KMS-11 (cell line): ENCODE measurements at regions not wholly inside any gene's neighbourhood (a gene's known extent, or its start where the extent isn't known, plus 50 kb on each side); places are given as distances from the start of the nearest gene placed in this dataset.

Experiments
- H2AFZ ChIP-seq: fragments of 200-600 bp; sonication (generic); 2 replicates; pipeline ENCODE4 v1.6.1; 2016; ENCODE audit warnings: antibody characterized with exemption, mixed run types, low read depth
- H3K27ac ChIP-seq: fragments of 200-600 bp; sonication (generic); 2 replicates; pipeline ENCODE4 v1.6.1; 2016; ENCODE audit warnings: mild to moderate bottlenecking, mixed run types
- H3K27me3 ChIP-seq: fragments of 200-600 bp; sonication (generic); 2 replicates; pipeline ENCODE4 v1.6.1; 2017; ENCODE audit warnings: mild to moderate bottlenecking, low read depth, mixed run types, moderate library complexity; ENCODE audit not compliant: insufficient read depth
- H3K36me3 ChIP-seq: fragments of 200-600 bp; sonication (generic); 2 replicates; pipeline ENCODE4 v1.6.1; 2017; ENCODE audit warnings: mild to moderate bottlenecking, mixed run types; ENCODE audit not compliant: insufficient read depth
- H3K4me1 ChIP-seq: fragments of 200-600 bp; sonication (generic); 2 replicates; pipeline ENCODE4 v1.6.1; 2016; ENCODE audit warnings: mild to moderate bottlenecking, low read depth, mixed run types; ENCODE audit not compliant: poor library complexity, severe bottlenecking
- H3K4me2 ChIP-seq: fragments of 200-600 bp; sonication (generic); 2 replicates; pipeline ENCODE4 v1.7.0; 2016; ENCODE audit warnings: mild to moderate bottlenecking, mixed run types
- H3K4me3 ChIP-seq: fragments of 200-600 bp; sonication (generic); IDR thresholded peaks from 2 replicates; pipeline ENCODE4 v1.6.1; 2017; ENCODE audit warnings: low read depth, low read length, mixed read lengths; ENCODE audit not compliant: insufficient read depth
- H3K79me2 ChIP-seq: fragments of 200-600 bp; sonication (generic); 2 replicates; pipeline ENCODE4 v1.6.1; 2016; ENCODE audit warnings: low read depth, mixed run types; ENCODE audit not compliant: insufficient read depth
- H3K9ac ChIP-seq: fragments of 200-600 bp; sonication (generic); 2 replicates; pipeline ENCODE4 v1.6.1; 2016; ENCODE audit warnings: mild to moderate bottlenecking, mixed run types
- H4K20me1 ChIP-seq: fragments of 200-600 bp; sonication (generic); 2 replicates; pipeline ENCODE4 v1.6.1; 2016; ENCODE audit warnings: mild to moderate bottlenecking, mixed run types; ENCODE audit not compliant: insufficient read depth
- TF ChIP-seq, protein P1 (sequence below): fragments of 200-600 bp; sonication (generic); conservative IDR thresholded peaks from 2 replicates; pipeline ENCODE4 v1.6.1; 2017; ENCODE audit warnings: low read depth, mild to moderate bottlenecking, antibody characterized with exemption, low read length, moderate library complexity, mixed read lengths

DNA sequence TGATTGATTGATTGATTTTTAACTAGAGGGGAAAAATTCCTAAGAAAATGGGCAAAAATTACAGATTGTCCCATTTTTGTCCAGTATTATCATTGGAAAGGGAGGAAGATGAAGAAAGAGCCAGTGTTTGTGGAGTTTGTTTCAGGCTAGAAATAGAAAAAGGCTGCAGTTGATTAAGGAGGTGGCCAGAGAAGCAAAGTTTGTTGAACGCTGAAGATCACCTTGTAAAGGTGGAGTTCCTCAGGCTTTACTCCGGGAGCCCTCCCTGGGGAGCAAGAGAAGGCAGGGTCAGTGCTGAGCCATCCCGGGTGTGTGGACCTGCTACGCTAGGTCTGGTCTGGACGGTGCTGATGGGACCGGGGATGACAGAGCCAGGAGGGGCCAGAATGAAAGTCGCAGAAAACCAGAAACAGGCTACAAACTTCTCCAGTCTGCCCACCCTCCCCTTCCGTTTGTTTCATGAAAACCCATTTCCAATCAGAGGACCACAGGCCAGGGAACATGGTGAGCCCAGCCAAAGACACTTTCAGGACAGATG is 222.6 kb upstream of the FOXF1 start:
- Histone ChIP-seq H3K4me3 (no peak overlapping the region), H2AFZ (no peak overlapping the region), H3K27me3 (peaks cover 51% of the 10 kb centered on the region), H3K79me2 (no peaks in the 10 kb centered on the region), H3K4me2 (no peak overlapping the region), H3K36me3 (no peaks in the 10 kb centered on the region), H3K4me1 (no peaks in the 10 kb centered on the region), H4K20me1 (no peaks in the 10 kb centered on the region), H3K9ac (no peak overlapping the region), H3K27ac (no peak overlapping the region)
- TF ChIP-seq, protein P1, sequence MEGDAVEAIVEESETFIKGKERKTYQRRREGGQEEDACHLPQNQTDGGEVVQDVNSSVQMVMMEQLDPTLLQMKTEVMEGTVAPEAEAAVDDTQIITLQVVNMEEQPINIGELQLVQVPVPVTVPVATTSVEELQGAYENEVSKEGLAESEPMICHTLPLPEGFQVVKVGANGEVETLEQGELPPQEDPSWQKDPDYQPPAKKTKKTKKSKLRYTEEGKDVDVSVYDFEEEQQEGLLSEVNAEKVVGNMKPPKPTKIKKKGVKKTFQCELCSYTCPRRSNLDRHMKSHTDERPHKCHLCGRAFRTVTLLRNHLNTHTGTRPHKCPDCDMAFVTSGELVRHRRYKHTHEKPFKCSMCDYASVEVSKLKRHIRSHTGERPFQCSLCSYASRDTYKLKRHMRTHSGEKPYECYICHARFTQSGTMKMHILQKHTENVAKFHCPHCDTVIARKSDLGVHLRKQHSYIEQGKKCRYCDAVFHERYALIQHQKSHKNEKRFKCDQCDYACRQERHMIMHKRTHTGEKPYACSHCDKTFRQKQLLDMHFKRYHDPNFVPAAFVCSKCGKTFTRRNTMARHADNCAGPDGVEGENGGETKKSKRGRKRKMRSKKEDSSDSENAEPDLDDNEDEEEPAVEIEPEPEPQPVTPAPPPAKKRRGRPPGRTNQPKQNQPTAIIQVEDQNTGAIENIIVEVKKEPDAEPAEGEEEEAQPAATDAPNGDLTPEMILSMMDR, result no peak

DNA sequence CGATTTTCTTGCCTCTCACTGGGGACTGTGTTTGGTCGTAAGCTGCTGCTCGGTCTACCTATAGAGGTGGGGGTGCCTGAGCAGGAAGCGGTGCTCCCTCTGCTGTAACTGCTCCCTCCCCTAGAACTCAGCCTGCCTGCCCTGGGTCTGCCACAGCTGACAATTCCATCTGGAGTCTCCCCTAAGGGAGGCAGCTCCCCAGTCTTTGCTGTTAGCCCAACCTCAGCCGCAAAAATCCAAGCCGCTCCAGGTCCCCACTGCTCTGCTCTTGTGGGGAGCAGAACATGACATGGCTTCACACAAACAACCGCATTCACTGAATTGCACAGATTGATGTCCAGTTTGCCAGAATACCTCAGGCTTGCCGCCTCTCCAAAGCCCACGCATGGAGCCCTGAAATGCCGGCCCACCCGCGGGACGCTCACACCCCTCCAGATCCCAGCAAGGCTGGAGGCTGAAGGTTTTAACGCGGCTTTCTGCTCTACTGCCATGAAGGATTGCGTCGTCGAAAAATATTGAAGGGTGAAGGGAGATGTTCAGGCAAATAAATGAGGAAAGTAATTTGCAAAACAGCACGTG is 221.5 kb upstream of the FOXF1 start:
- Histone ChIP-seq H3K4me3 (no peak overlapping the region), H3K4me1 (no peaks in the 10 kb centered on the region), H3K79me2 (no peaks in the 10 kb centered on the region), H2AFZ (no peak overlapping the region), H3K4me2 (no peak overlapping the region), H3K9ac (no peak overlapping the region), H3K36me3 (no peaks in the 10 kb centered on the region), H3K27ac (no peak overlapping the region), H3K27me3 (peaks cover 41% of the 10 kb centered on the region), H4K20me1 (no peaks in the 10 kb centered on the region)
- TF ChIP-seq, protein P1, result no peak

DNA sequence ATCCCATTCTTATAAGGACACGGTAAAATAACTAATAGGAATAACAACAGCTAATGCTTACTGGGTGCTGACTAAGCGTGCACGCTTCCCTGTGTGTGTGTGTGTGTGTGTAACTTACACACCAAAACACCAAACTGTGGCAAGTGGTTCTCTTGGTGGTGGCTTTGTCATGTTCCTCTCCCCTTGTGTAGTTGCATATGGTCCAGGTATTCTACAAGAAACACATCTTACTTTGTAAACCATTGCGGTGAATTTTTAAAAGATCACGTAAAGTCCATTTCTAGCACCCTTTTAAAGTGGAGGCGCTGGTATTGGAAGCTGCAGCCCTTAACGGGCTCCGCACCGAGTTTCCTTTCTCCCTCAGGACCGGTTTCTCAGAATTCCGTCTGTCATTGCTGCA is 221.0 kb upstream of the FOXF1 start:
- TF ChIP-seq, protein P1, result no peak
- peaks cover 38% of the 10 kb centered on the region for H3K27me3 ChIP-seq
- no peak overlapping the region for H3K9ac ChIP-seq
- no peaks in the 10 kb centered on the region for H3K36me3 ChIP-seq
- no peak overlapping the region for H3K27ac ChIP-seq
- H2AFZ ChIP-seq, result no peak overlapping the region
- H3K4me2 ChIP-seq, result no peak overlapping the region
- no peaks in the 10 kb centered on the region for H3K4me1 ChIP-seq
- H3K4me3 ChIP-seq, result no peak overlapping the region
- H3K79me2 ChIP-seq, result no peaks in the 10 kb centered on the region
- no peaks in the 10 kb centered on the region for H4K20me1 ChIP-seq

DNA sequence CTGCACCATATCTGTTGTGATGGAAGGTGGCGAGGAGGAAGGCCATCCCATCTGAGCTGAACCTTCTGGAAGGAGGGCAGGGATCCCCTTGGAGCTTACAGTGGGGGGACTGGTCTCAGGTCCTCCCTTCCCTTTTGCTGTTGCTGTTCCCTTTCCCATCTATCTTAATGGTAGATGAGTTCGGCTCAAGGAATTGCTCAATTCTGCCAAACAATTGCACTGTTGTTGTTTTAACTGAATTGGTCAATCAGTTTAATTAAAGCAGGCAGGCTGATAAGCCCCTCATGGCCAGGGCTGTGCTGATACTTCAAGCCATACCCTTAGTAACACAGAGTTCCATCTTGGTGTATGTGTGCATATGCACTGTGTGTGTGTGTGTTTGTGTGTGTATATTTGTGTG is 220.4 kb upstream of the FOXF1 start:
- Histone ChIP-seq H2AFZ (no peak overlapping the region), H4K20me1 (no peaks in the 10 kb centered on the region), H3K4me1 (no peaks in the 10 kb centered on the region), H3K36me3 (no peaks in the 10 kb centered on the region), H3K9ac (no peak overlapping the region), H3K27me3 (peaks cover 36% of the 10 kb centered on the region), H3K27ac (no peak overlapping the region), H3K4me2 (no peak overlapping the region), H3K4me3 (no peak overlapping the region), H3K79me2 (no peaks in the 10 kb centered on the region)
- TF ChIP-seq, protein P1, result no peak
